HepG2 (cell line): ENCODE measurements at regions not wholly inside any gene's neighbourhood (a gene's known extent, or its start where the extent isn't known, plus 50 kb on each side); places are given as distances from the start of the nearest gene placed in this dataset.

Experiments
- BCL6 ChIP-seq: IDR thresholded peaks from 2 replicates; pipeline ENCODE4 v1.6.1; 2016; ENCODE audit warnings: missing genetic modification reagents, missing compliant biosample characterization
- HOXA5 ChIP-seq: sonication (generic); formaldehyde crosslinking; IDR thresholded peaks from 2 replicates; pipeline ENCODE4 v1.4.0; 2020; ENCODE audit warnings: missing genetic modification reagents
- KDM6A ChIP-seq: IDR thresholded peaks from 2 replicates; pipeline ENCODE4 v1.6.1; 2016; ENCODE audit warnings: low read depth
- MIXL1 ChIP-seq: IDR thresholded peaks from 2 replicates; pipeline ENCODE4 v1.6.1; 2016
- NFIB ChIP-seq: sonication (generic); formaldehyde crosslinking; IDR thresholded peaks from 2 replicates; pipeline ENCODE4 v1.9.0; 2021; ENCODE audit warnings: missing genetic modification reagents, mild to moderate bottlenecking, borderline replicate concordance
- PLRG1 ChIP-seq: fragments of 450-650 bp; conservative IDR thresholded peaks from 2 replicates; pipeline ENCODE4 v1.6.1; 2016
- PPARG ChIP-seq: conservative IDR thresholded peaks from 2 replicates; pipeline ENCODE4 v1.6.1; 2016; ENCODE audit warnings: missing biosample characterization, missing genetic modification reagents
- SIX1 ChIP-seq: sonication (generic); formaldehyde crosslinking; IDR thresholded peaks from 2 replicates; pipeline ENCODE4 v1.4.0; 2020; ENCODE audit warnings: missing genetic modification reagents, borderline replicate concordance
- SOX5 ChIP-seq: IDR thresholded peaks from 2 replicates; pipeline ENCODE4 v1.6.1; 2016; ENCODE audit warnings: borderline replicate concordance
- SP1 ChIP-seq, 2 experiments: fragments of 450-650 bp in 1 of 2; sonication (generic) in 1 of 2; formaldehyde crosslinking in 1 of 2; IDR thresholded peaks; 2 replicates each; pipeline versions ENCODE4 v1.4.0 to v1.6.1; 2016 to 2020; ENCODE audit warnings: missing genetic modification reagents in 1 of 2
- SP5 ChIP-seq: IDR thresholded peaks from 2 replicates; pipeline ENCODE4 v1.6.1; 2016; ENCODE audit warnings: low read depth, borderline replicate concordance
- SRSF9 ChIP-seq: fragments of 200-400 bp; formaldehyde crosslinking; IDR thresholded peaks from 2 replicates; pipeline ENCODE4 v1.6.1; 2018; ENCODE audit warnings: borderline replicate concordance, mild to moderate bottlenecking, low read depth, low read length; ENCODE audit not compliant: insufficient read depth, poor library complexity, severe bottlenecking
- XRCC5 ChIP-seq: fragments of 200-400 bp; formaldehyde crosslinking; optimal IDR thresholded peaks from 2 replicates; pipeline ENCODE3; 2017; ENCODE audit warnings: mild to moderate bottlenecking, low read length
- ZNF234 ChIP-seq: sonication (generic); formaldehyde crosslinking; conservative IDR thresholded peaks from 2 replicates; pipeline ENCODE4 v1.5.1; 2020; ENCODE audit warnings: mild to moderate bottlenecking, missing genetic modification reagents
- ZNF331 ChIP-seq: sonication (generic); formaldehyde crosslinking; IDR thresholded peaks from 2 replicates; pipeline ENCODE4 v1.4.0; 2020; ENCODE audit warnings: missing genetic modification reagents
- ZNF550 ChIP-seq: sonication (generic); formaldehyde crosslinking; IDR thresholded peaks from 2 replicates; pipeline ENCODE4 v1.4.0; 2020; ENCODE audit warnings: mild to moderate bottlenecking, missing genetic modification reagents, borderline replicate concordance
- ZNF569 ChIP-seq: sonication (generic); formaldehyde crosslinking; IDR thresholded peaks from 2 replicates; pipeline ENCODE4 v1.5.0; 2020; ENCODE audit warnings: mild to moderate bottlenecking, missing genetic modification reagents, moderate library complexity, borderline replicate concordance
- ZNF83 ChIP-seq: sonication (generic); formaldehyde crosslinking; IDR thresholded peaks from 2 replicates; pipeline ENCODE4 v1.4.0; 2020; ENCODE audit warnings: missing genetic modification reagents, mild to moderate bottlenecking, borderline replicate concordance
- TF ChIP-seq, protein P1 (sequence below): sonication (generic); formaldehyde crosslinking; IDR thresholded peaks from 2 replicates; pipeline ENCODE4 v1.8.0; 2022; ENCODE audit warnings: mild to moderate bottlenecking, missing genetic modification reagents, borderline replicate concordance
- TF ChIP-seq, protein P2 (sequence below): sonication (generic); formaldehyde crosslinking; IDR thresholded peaks from 2 replicates; pipeline ENCODE4 v1.5.0; 2020; ENCODE audit warnings: missing genetic modification reagents
- TF ChIP-seq, protein P3 (sequence below): IDR thresholded peaks from 2 replicates; pipeline ENCODE4 v1.4.0; 2020; ENCODE audit warnings: mild to moderate bottlenecking, missing genetic modification reagents
- TF ChIP-seq, protein P4 (sequence below): sonication (generic); formaldehyde crosslinking; IDR thresholded peaks from 2 replicates; pipeline ENCODE4 v1.4.0; 2020; ENCODE audit warnings: missing genetic modification reagents

DNA sequence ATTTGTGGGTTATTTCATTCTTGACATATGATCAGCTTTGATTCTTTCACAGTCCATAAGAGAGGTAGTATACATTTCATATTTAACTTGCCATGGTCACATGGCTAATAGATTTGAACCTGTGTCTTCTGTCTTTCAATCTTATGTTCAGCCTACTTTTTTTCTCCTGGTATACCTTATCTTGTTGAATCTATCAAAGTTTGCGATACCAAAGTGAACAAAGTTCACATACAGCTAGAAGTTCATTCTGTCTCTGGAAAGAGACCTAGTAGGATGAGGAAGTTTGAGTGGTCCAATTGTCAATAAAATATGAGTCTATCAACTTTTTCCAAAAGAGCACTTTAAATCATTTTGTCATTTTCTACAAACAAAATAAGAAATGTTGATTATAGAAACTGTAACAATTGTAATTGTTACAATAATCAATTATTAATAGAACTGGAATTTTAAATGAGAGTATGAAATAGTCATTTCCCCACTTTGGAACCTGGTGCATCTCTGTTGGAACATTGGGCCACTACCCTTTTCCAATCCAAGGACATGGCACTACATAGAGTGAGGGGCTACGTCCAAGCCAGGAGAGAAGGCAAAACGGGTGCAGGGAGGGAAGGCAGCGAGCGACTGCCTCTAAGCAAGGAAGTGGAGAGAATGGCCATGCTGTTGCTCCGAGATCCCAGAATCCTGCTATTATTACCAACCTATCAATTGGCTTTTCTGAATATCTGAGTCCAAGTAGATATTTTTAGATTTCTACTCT, 194.2 kb upstream of the FOXQ1 start (continued):
- TF ChIP-seq SP5 = no peak
- TF ChIP-seq ZNF569 (CRISPR knock-in tag) = no peak
- TF ChIP-seq ZNF83 (CRISPR knock-in tag) = no peak
- TF ChIP-seq, protein P1, sequence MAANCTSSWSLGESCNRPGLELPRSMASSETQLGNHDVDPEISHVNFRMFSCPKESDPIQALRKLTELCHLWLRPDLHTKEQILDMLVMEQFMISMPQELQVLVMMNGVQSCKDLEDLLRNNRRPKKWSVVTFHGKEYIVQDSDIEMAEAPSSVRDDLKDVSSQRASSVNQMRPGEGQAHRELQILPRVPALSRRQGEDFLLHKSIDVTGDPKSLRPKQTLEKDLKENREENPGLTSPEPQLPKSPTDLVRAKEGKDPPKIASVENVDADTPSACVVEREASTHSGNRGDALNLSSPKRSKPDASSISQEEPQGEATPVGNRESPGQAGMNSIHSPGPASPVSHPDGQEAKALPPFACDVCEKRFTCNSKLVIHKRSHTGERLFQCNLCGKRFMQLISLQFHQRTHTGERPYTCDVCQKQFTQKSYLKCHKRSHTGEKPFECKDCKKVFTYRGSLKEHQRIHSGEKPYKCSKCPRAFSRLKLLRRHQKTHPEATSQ (CRISPR knock-in tag) = 0 out of 2 replicates have a peak, but pooled peaks have one; percentile 47
- TF ChIP-seq, protein P2, sequence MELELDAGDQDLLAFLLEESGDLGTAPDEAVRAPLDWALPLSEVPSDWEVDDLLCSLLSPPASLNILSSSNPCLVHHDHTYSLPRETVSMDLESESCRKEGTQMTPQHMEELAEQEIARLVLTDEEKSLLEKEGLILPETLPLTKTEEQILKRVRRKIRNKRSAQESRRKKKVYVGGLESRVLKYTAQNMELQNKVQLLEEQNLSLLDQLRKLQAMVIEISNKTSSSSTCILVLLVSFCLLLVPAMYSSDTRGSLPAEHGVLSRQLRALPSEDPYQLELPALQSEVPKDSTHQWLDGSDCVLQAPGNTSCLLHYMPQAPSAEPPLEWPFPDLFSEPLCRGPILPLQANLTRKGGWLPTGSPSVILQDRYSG = no peak
- TF ChIP-seq KDM6A = 0 out of 2 replicates have a peak, but pooled peaks have one; percentile 16
- TF ChIP-seq, protein P3, sequence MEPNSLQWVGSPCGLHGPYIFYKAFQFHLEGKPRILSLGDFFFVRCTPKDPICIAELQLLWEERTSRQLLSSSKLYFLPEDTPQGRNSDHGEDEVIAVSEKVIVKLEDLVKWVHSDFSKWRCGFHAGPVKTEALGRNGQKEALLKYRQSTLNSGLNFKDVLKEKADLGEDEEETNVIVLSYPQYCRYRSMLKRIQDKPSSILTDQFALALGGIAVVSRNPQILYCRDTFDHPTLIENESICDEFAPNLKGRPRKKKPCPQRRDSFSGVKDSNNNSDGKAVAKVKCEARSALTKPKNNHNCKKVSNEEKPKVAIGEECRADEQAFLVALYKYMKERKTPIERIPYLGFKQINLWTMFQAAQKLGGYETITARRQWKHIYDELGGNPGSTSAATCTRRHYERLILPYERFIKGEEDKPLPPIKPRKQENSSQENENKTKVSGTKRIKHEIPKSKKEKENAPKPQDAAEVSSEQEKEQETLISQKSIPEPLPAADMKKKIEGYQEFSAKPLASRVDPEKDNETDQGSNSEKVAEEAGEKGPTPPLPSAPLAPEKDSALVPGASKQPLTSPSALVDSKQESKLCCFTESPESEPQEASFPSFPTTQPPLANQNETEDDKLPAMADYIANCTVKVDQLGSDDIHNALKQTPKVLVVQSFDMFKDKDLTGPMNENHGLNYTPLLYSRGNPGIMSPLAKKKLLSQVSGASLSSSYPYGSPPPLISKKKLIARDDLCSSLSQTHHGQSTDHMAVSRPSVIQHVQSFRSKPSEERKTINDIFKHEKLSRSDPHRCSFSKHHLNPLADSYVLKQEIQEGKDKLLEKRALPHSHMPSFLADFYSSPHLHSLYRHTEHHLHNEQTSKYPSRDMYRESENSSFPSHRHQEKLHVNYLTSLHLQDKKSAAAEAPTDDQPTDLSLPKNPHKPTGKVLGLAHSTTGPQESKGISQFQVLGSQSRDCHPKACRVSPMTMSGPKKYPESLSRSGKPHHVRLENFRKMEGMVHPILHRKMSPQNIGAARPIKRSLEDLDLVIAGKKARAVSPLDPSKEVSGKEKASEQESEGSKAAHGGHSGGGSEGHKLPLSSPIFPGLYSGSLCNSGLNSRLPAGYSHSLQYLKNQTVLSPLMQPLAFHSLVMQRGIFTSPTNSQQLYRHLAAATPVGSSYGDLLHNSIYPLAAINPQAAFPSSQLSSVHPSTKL = peak; percentile 59
- no peak for TF ChIP-seq ZNF550 (CRISPR knock-in tag)
- no peak for TF ChIP-seq NFIB (CRISPR knock-in tag)
- no peak for TF ChIP-seq SRSF9
- peak; percentile 51; the same call in 1 of the 2 replicates for TF ChIP-seq BCL6
- no peak for TF ChIP-seq XRCC5
- TF ChIP-seq SIX1 (CRISPR knock-in tag) = peak; percentile 15; the same call in 1 of the 2 replicates
- no peak for TF ChIP-seq SP1 (IDR thresholded peaks at IDR 0.05)
- TF ChIP-seq SP1 (CRISPR knock-in tag; IDR thresholded peaks at IDR 0.05) = no peak
- TF ChIP-seq MIXL1 (CRISPR knock-in tag) = no peak
- TF ChIP-seq, protein P4, sequence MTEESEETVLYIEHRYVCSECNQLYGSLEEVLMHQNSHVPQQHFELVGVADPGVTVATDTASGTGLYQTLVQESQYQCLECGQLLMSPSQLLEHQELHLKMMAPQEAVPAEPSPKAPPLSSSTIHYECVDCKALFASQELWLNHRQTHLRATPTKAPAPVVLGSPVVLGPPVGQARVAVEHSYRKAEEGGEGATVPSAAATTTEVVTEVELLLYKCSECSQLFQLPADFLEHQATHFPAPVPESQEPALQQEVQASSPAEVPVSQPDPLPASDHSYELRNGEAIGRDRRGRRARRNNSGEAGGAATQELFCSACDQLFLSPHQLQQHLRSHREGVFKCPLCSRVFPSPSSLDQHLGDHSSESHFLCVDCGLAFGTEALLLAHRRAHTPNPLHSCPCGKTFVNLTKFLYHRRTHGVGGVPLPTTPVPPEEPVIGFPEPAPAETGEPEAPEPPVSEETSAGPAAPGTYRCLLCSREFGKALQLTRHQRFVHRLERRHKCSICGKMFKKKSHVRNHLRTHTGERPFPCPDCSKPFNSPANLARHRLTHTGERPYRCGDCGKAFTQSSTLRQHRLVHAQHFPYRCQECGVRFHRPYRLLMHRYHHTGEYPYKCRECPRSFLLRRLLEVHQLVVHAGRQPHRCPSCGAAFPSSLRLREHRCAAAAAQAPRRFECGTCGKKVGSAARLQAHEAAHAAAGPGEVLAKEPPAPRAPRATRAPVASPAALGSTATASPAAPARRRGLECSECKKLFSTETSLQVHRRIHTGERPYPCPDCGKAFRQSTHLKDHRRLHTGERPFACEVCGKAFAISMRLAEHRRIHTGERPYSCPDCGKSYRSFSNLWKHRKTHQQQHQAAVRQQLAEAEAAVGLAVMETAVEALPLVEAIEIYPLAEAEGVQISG = no peak
- TF ChIP-seq PPARG (CRISPR knock-in tag) = peak; percentile 50; the same call in 1 of the 2 replicates
- TF ChIP-seq ZNF234 (CRISPR knock-in tag) = no peak
- no peak for TF ChIP-seq PLRG1
- TF ChIP-seq ZNF331 (CRISPR knock-in tag) = 0 out of 2 replicates have a peak, but pooled peaks have one; percentile 9
- peak; percentile 50; the same call in 1 of the 2 replicates for TF ChIP-seq SOX5 (CRISPR knock-in tag)
- no peak for TF ChIP-seq HOXA5 (CRISPR knock-in tag)
